ENCODE measurements at regions not wholly inside any gene's neighbourhood (a gene's known extent, or its start where the extent isn't known, plus 50 kb on each side); places are given as distances from the start of the nearest gene placed in this dataset.

DNA sequence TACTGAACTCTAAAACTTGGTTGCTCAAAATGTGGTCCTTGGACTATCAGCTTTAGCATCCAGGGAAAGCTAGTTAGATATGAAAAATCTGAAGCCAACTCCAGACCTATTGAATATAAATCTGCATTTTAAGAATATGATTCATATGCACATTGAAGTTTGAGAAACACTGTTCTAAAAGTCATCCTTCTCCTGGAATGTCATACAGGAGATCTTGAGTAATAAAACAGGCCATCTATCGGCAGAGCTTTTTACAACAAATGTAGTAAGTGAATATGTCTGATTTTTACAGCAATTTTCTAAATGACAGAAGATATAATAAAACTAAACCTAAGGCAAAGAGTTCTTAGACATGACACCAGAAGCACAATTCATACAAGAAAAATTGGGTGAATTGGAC, 140.4 kb downstream of the PMP22 start:
- TF ChIP-seq CTCF (IDR thresholded peaks at IDR 0.05; ENCODE audit: insufficient read depth in 1 of 2, low read depth in 1 of 2, low read length in 1 of 2, severe bottlenecking in 1 of 2, unreplicated experiment in 1 of 2): no peak
- no peak for DNase-seq
- Mint-ChIP-seq H3K27me3 (ENCODE audit: insufficient read depth, unreplicated experiment) (peaks cover 2% of the 10 kb centered on the region), H3K9me3 (ENCODE audit: unreplicated experiment) (no peaks in the 10 kb centered on the region), H3K36me3 (ENCODE audit: insufficient read depth, unreplicated experiment) (no peaks in the 10 kb centered on the region), H3K4me1 (ENCODE audit: low read depth, unreplicated experiment) (no peaks in the 10 kb centered on the region), H3K27ac (ENCODE audit: unreplicated experiment) (no peak overlapping the region), H3K4me3 (ENCODE audit: unreplicated experiment) (no peak overlapping the region)
- intact Hi-C loops (cut with micrococcal nuclease; ENCODE audit: unreplicated experiment): no loop called here
- no peaks in the 10 kb centered on the region for H3K4me1 ChIP-seq
- BruUV-seq (replicated peaks): no TSS peak
- H3K36me3 ChIP-seq (ENCODE audit: control insufficient read depth, insufficient read depth, low read length): no peaks in the 10 kb centered on the region
- no peaks in the 10 kb centered on the region for H3K9me3 ChIP-seq
- ChIA-PET POLR2A (no interaction called here), CTCF (no interaction called here)
- H3K27me3 ChIP-seq (replicated peaks; ENCODE audit: control insufficient read depth, insufficient read depth, low read length): no peaks in the 10 kb centered on the region
- H3K4me3 ChIP-seq (ENCODE audit: low read depth, low read length): no peak overlapping the region

GRCh38 chr17:15124264-15124595, 140.9 kb downstream of the PMP22 start:
- Mint-ChIP-seq H3K4me1 (ENCODE audit: low read depth, unreplicated experiment) (no peaks in the 10 kb centered on the region), H3K9me3 (ENCODE audit: unreplicated experiment) (no peaks in the 10 kb centered on the region), H3K36me3 (ENCODE audit: insufficient read depth, unreplicated experiment) (no peaks in the 10 kb centered on the region), H3K27me3 (ENCODE audit: insufficient read depth, unreplicated experiment) (no peaks in the 10 kb centered on the region), H3K4me3 (ENCODE audit: unreplicated experiment) (no peak overlapping the region), H3K27ac (ENCODE audit: unreplicated experiment) (no peak overlapping the region)
- intact Hi-C loops (cut with micrococcal nuclease; ENCODE audit: unreplicated experiment): no loop called here
- CTCF ChIA-PET: no interaction called here
- Histone ChIP-seq H3K4me1 (no peaks in the 10 kb centered on the region), H3K27me3 (replicated peaks; ENCODE audit: control insufficient read depth, insufficient read depth, low read length) (no peaks in the 10 kb centered on the region), H3K4me3 (ENCODE audit: low read depth, low read length) (no peak overlapping the region), H3K36me3 (ENCODE audit: control insufficient read depth, insufficient read depth, low read length) (no peaks in the 10 kb centered on the region), H3K9me3 (no peaks in the 10 kb centered on the region)
- POLR2A ChIA-PET: no interaction called here
- no peak for DNase-seq
- TF ChIP-seq CTCF (IDR thresholded peaks at IDR 0.05; ENCODE audit: insufficient read depth in 1 of 2, low read depth in 1 of 2, low read length in 1 of 2, severe bottlenecking in 1 of 2, unreplicated experiment in 1 of 2): no peak
- no TSS peak for BruUV-seq (replicated peaks)

GRCh38 chr17:15123593-15124263, 141.4 kb downstream of the PMP22 start:
- Mint-ChIP-seq H3K4me1 (ENCODE audit: low read depth, unreplicated experiment) (no peaks in the 10 kb centered on the region), H3K9me3 (ENCODE audit: unreplicated experiment) (no peaks in the 10 kb centered on the region), H3K27ac (ENCODE audit: unreplicated experiment) (no peak overlapping the region), H3K4me3 (ENCODE audit: unreplicated experiment) (no peak overlapping the region), H3K27me3 (ENCODE audit: insufficient read depth, unreplicated experiment) (no peaks in the 10 kb centered on the region), H3K36me3 (ENCODE audit: insufficient read depth, unreplicated experiment) (no peaks in the 10 kb centered on the region)
- BruUV-seq (replicated peaks): no TSS peak
- Histone ChIP-seq H3K27me3 (replicated peaks; ENCODE audit: control insufficient read depth, insufficient read depth, low read length) (no peaks in the 10 kb centered on the region), H3K4me3 (ENCODE audit: low read depth, low read length) (no peak overlapping the region), H3K9me3 (no peaks in the 10 kb centered on the region), H3K4me1 (no peaks in the 10 kb centered on the region), H3K36me3 (ENCODE audit: control insufficient read depth, insufficient read depth, low read length) (no peaks in the 10 kb centered on the region)
- intact Hi-C loops (cut with micrococcal nuclease; ENCODE audit: unreplicated experiment): no loop called here
- no peak for TF ChIP-seq CTCF (IDR thresholded peaks at IDR 0.05; ENCODE audit: insufficient read depth in 1 of 2, low read depth in 1 of 2, low read length in 1 of 2, severe bottlenecking in 1 of 2, unreplicated experiment in 1 of 2)
- CTCF ChIA-PET: no interaction called here
- POLR2A ChIA-PET: no interaction called here
- no peak for DNase-seq

All from Caco-2 (cell line).